Caco-2 (cell line): ENCODE measurements at regions not wholly inside any gene's neighbourhood (a gene's known extent, or its start where the extent isn't known, plus 50 kb on each side); places are given as distances from the start of the nearest gene placed in this dataset.

Experiments used
- BruUV-seq: library from RNA; stranded (reverse); fragments of 400-500 nt; replicated peaks from 2 replicates; lab custom pipeline; 2021; lab: Mats Ljungman, UMichigan
- CTCF ChIA-PET: fragments of 300-600 bp; sonication (Branson Sonifier 250); formaldehyde crosslinking; loops from one replicate; lab custom pipeline; 2022; ENCODE audit warnings: antibody characterized with exemption; lab: Charles Lee
- POLR2A ChIA-PET: fragments of 300-600 bp; sonication (Branson Sonifier 250); formaldehyde crosslinking; loops from one replicate; lab custom pipeline; 2022; ENCODE audit warnings: antibody characterized with exemption; lab: Charles Lee
- DNase-seq, 2 experiments: peaks; one replicate each; pipeline versions ENCODE4 v3.0.0 to v3.0.0-alpha.2; 2020 to 2022
- H3K27me3 ChIP-seq: replicated peaks from 2 replicates; pipeline ENCODE4 v1.6.0; 2011; ENCODE audit warnings: low read length; ENCODE audit not compliant: control insufficient read depth, insufficient read depth
- H3K36me3 ChIP-seq: 2 replicates; pipeline ENCODE4 v1.5.1; 2011; ENCODE audit warnings: low read length; ENCODE audit not compliant: control insufficient read depth, insufficient read depth
- H3K4me1 ChIP-seq: fragments of 250-450 bp; sonication (Bioruptor Pico); 2 replicates; pipeline ENCODE4 v1.5.1; 2020; ENCODE audit warnings: mild to moderate bottlenecking
- H3K4me3 ChIP-seq: 2 replicates; pipeline ENCODE4 v1.5.1; 2011; ENCODE audit warnings: low read depth, mild to moderate bottlenecking, control low read depth, low read length
- H3K9me3 ChIP-seq: fragments of 250-450 bp; sonication (Bioruptor Pico); 2 replicates; pipeline ENCODE4 v1.5.1; 2020; ENCODE audit warnings: mild to moderate bottlenecking, moderate library complexity
- H3K27ac Mint-ChIP-seq: one replicate; pipeline ENCODE4 v1.8.0; 2022; ENCODE audit warnings: mixed read lengths; ENCODE audit not compliant: unreplicated experiment
- H3K27me3 Mint-ChIP-seq: one replicate; pipeline ENCODE4 v1.8.0; 2022; ENCODE audit warnings: mixed read lengths; ENCODE audit not compliant: insufficient read depth, unreplicated experiment
- H3K36me3 Mint-ChIP-seq: one replicate; pipeline ENCODE4 v1.8.0; 2022; ENCODE audit warnings: mild to moderate bottlenecking, mixed read lengths; ENCODE audit not compliant: insufficient read depth, unreplicated experiment
- H3K4me1 Mint-ChIP-seq: one replicate; pipeline ENCODE4 v1.8.0; 2022; ENCODE audit warnings: low read depth, mixed read lengths; ENCODE audit not compliant: unreplicated experiment
- H3K4me3 Mint-ChIP-seq: one replicate; pipeline ENCODE4 v1.8.0; 2022; ENCODE audit warnings: mild to moderate bottlenecking, moderate library complexity, mixed read lengths; ENCODE audit not compliant: unreplicated experiment
- H3K9me3 Mint-ChIP-seq: one replicate; pipeline ENCODE4 v1.8.0; 2022; ENCODE audit warnings: mixed read lengths; ENCODE audit not compliant: unreplicated experiment
- CTCF ChIP-seq, 2 experiments: fragments of 200-600 bp in 1 of 2; IDR thresholded peaks; 1 replicate in 1 of 2; 2 replicates in 1 of 2; pipeline versions ENCODE4 v1.5.1 to v1.8.0; 2011 to 2022; ENCODE audit warnings: antibody characterized with exemption in 1 of 2, control low read depth in 1 of 2, inconsistent platforms in 1 of 2, low read depth in 1 of 2, low read length in 1 of 2, mild to moderate bottlenecking in 1 of 2, moderate library complexity in 1 of 2; ENCODE audit not compliant: insufficient read depth in 1 of 2, severe bottlenecking in 1 of 2, unreplicated experiment in 1 of 2
- intact Hi-C: fragments of 100-400 bp; cut with micrococcal nuclease; formaldehyde crosslinking; loops from one replicate; pipeline ENCODE4 v1.10.0; 2022; ENCODE audit not compliant: unreplicated experiment

DNA sequence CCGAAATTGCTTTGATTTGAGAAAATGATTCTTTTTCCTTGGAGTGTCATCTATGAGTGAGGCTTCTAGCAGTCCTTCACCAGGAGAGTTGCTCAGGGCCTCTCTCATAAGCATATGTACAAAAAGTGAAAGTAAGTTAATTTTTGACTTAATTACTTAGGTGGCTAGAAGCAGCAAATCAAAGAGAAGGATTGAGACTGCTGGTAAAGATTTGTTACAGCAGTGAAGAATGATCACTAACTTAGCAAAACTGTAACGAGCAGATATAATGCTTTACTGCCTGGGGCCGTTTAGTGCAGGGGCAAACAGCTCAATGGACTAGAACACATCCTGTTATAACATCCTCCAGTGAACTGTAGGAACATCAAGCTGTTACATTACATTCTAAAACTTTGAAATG, 167.8 kb upstream of the RIPOR2 start:
- no peak for TF ChIP-seq CTCF (IDR thresholded peaks at IDR 0.05; ENCODE audit: insufficient read depth in 1 of 2, low read depth in 1 of 2, low read length in 1 of 2, severe bottlenecking in 1 of 2, unreplicated experiment in 1 of 2)
- no peak for DNase-seq
- Histone ChIP-seq H3K4me1 (no peaks in the 10 kb centered on the region), H3K9me3 (no peaks in the 10 kb centered on the region), H3K36me3 (no peaks in the 10 kb centered on the region), H3K27me3 (no peaks in the 10 kb centered on the region), H3K4me3 (no peak overlapping the region)
- H3K4me3 Mint-ChIP-seq: no peak overlapping the region
- intact Hi-C loops: no loop called here
- ChIA-PET CTCF (no interaction called here), POLR2A (no interaction called here)
- no TSS peak for BruUV-seq
- no peak overlapping the region for H3K27ac Mint-ChIP-seq
- no peaks in the 10 kb centered on the region for H3K36me3 Mint-ChIP-seq
- peaks cover 5% of the 10 kb centered on the region for H3K4me1 Mint-ChIP-seq
- H3K27me3 Mint-ChIP-seq: peaks cover 20% of the 10 kb centered on the region
- H3K9me3 Mint-ChIP-seq: no peaks in the 10 kb centered on the region

GRCh38 chr6:25105070-25105925, 169.5 kb upstream of the RIPOR2 start:
- Mint-ChIP-seq H3K36me3 (no peaks in the 10 kb centered on the region), H3K9me3 (no peaks in the 10 kb centered on the region), H3K4me1 (no peaks in the 10 kb centered on the region), H3K4me3 (no peak overlapping the region), H3K27me3 (peaks cover 11% of the 10 kb centered on the region), H3K27ac (no peak overlapping the region)
- no peak overlapping the region for H3K4me3 ChIP-seq
- no peaks in the 10 kb centered on the region for H3K36me3 ChIP-seq
- CTCF ChIA-PET: no interaction called here
- BruUV-seq: no TSS peak
- H3K27me3 ChIP-seq: no peaks in the 10 kb centered on the region
- intact Hi-C loops: no loop called here
- no peaks in the 10 kb centered on the region for H3K9me3 ChIP-seq
- POLR2A ChIA-PET: no interaction called here
- H3K4me1 ChIP-seq: no peaks in the 10 kb centered on the region
- TF ChIP-seq CTCF (IDR thresholded peaks at IDR 0.05; ENCODE audit: insufficient read depth in 1 of 2, low read depth in 1 of 2, low read length in 1 of 2, severe bottlenecking in 1 of 2, unreplicated experiment in 1 of 2): no peak
- no peak for DNase-seq

GRCh38 chr6:25107218-25107617, 171.5 kb upstream of the RIPOR2 start:
- no peak overlapping the region for H3K27ac Mint-ChIP-seq
- H3K4me3 ChIP-seq: no peak overlapping the region
- no peaks in the 10 kb centered on the region for H3K36me3 Mint-ChIP-seq
- TF ChIP-seq CTCF (IDR thresholded peaks at IDR 0.05; ENCODE audit: insufficient read depth in 1 of 2, low read depth in 1 of 2, low read length in 1 of 2, severe bottlenecking in 1 of 2, unreplicated experiment in 1 of 2): no peak
- intact Hi-C loops: no loop called here
- H3K4me3 Mint-ChIP-seq: no peak overlapping the region
- CTCF ChIA-PET: no interaction called here
- BruUV-seq: no TSS peak
- no peaks in the 10 kb centered on the region for H3K9me3 ChIP-seq
- POLR2A ChIA-PET: no interaction called here
- H3K4me1 Mint-ChIP-seq: no peaks in the 10 kb centered on the region
- no peaks in the 10 kb centered on the region for H3K4me1 ChIP-seq
- H3K36me3 ChIP-seq: no peaks in the 10 kb centered on the region
- no peak for DNase-seq
- no peaks in the 10 kb centered on the region for H3K27me3 ChIP-seq
- H3K27me3 Mint-ChIP-seq: peaks cover 8% of the 10 kb centered on the region
- H3K9me3 Mint-ChIP-seq: no peaks in the 10 kb centered on the region
